Skeletal muscle tissue (tissue), 3 donors: ENCODE measurements at regions not wholly inside any gene's neighbourhood (a gene's known extent, or its start where the extent isn't known, plus 50 kb on each side); places are given as distances from the start of the nearest gene placed in this dataset.

Experiments
- H3K27ac ChIP-seq: one replicate; pipeline ENCODE4 v1.7.0; 2013; ENCODE audit warnings: mild to moderate bottlenecking, low read depth, low read length, inconsistent platforms
- H3K27me3 ChIP-seq, 3 donors: one replicate each; pipeline ENCODE4 v1.7.0; 2013; ENCODE audit warnings: low read length in 3 of 3; ENCODE audit not compliant: control insufficient read depth in 3 of 3, insufficient read depth in 3 of 3
- H3K36me3 ChIP-seq, 3 donors: one replicate each; pipeline ENCODE4 v1.7.0; 2013; ENCODE audit warnings: low read length in 3 of 3; ENCODE audit not compliant: control insufficient read depth in 3 of 3, insufficient read depth in 3 of 3
- H3K4me1 ChIP-seq, 3 donors: one replicate each; pipeline ENCODE4 v1.7.0; 2013; ENCODE audit warnings: low read length in 3 of 3, mild to moderate bottlenecking in 3 of 3; ENCODE audit not compliant: control insufficient read depth in 3 of 3, insufficient read depth in 3 of 3
- H3K4me3 ChIP-seq, 3 donors: one replicate each; pipeline ENCODE4 v1.7.0; 2013; ENCODE audit warnings: low read length in 3 of 3
- H3K9ac ChIP-seq, 3 donors: one replicate each; pipeline ENCODE4 v1.7.0; 2013; ENCODE audit warnings: low read length in 3 of 3, mild to moderate bottlenecking in 3 of 3, moderate library complexity in 2 of 3, low read depth in 1 of 3
- H3K9me3 ChIP-seq, 3 donors: one replicate each; pipeline ENCODE4 v1.7.0; 2013; ENCODE audit warnings: low read length in 3 of 3; ENCODE audit not compliant: control insufficient read depth in 3 of 3
- donor health status: Osteomylitis.

GRCh38 chr12:124517260-124518050, 50.0 kb downstream of the NCOR2 start:
- Histone ChIP-seq H3K9me3 (no peaks in the 10 kb centered on the region), H3K9ac (peak overlapping the region; percentile 82 to 93 (median 92)), H3K27ac (peak overlapping the region; percentile 97), H3K4me1 (peaks cover 73 to 93% (median 91%) of the 10 kb centered on the region in 3 donors), H3K36me3 (peaks cover 0 to 6% (median 0%) of the 10 kb centered on the region in 3 donors), H3K4me3 (peak overlapping the region; percentile 69 to 80 (median 72)), H3K27me3 (no peaks in the 10 kb centered on the region)

DNA sequence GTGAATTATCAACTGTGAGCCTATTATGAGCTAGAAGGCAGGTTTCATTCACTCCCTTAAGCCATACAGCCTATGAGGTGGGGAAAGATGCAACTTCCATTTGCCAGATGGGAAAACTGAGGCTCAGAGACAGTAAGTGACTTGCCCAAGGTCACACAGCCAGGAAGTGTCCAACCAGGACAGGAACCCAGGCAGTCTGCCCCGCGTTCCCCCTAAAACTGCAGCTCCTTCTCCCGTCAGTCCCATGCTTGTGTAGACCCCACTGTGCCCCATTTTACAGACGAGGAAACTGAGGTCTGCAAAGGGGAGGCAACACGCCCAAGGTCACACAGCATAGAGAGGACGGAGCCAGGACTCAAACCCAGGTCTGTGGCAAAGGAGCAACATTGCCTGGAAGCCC, 50.6 kb downstream of the NCOR2 start:
- Histone ChIP-seq H3K27ac (peak overlapping the region; percentile 97), H3K27me3 (no peaks in the 10 kb centered on the region), H3K9ac (peak overlapping the region; percentile 82 to 93 (median 92)), H3K9me3 (no peaks in the 10 kb centered on the region), H3K4me3 (peak overlapping the region; percentile 69 to 80 (median 72)), H3K36me3 (peaks cover 0 to 6% (median 3%) of the 10 kb centered on the region in 3 donors), H3K4me1 (peaks cover 71 to 92% (median 88%) of the 10 kb centered on the region in 3 donors)

DNA sequence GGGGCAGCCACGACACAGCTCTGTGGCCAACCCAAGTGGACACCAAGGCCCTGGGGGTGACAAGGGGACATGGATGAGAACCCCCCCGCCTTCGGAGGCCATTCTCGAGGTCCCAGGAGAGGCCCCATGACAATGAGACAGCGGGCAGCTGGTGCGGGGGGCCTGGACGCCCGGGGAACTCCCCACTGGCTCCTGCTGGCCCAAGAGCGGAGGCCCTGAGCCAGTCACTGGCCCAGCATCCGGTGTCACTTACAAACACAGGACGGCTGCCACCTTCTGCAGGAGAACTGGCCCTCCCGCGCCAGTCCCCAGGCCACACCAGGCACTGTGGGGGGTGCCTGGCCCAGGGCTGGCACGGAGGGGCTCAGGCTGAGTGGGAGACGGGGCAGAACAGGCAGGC, 51.4 kb downstream of the NCOR2 start:
- Histone ChIP-seq H3K9me3 (no peaks in the 10 kb centered on the region), H3K36me3 (peaks cover 0 to 7% (median 3%) of the 10 kb centered on the region in 3 donors), H3K4me3 (peak overlapping the region; percentile 69 to 80 (median 72)), H3K4me1 (peaks cover 70 to 93% (median 86%) of the 10 kb centered on the region in 3 donors), H3K27me3 (no peaks in the 10 kb centered on the region), H3K9ac (peak overlapping the region; percentile 82 to 93 (median 92)), H3K27ac (peak overlapping the region; percentile 97)

- Histone ChIP-seq H3K9me3 (no peaks in the 10 kb centered on the region), H3K9ac (peak overlapping the region in 2 of 3 donors; percentile 82 to 93), H3K36me3 (peaks cover 0 to 8% (median 3%) of the 10 kb centered on the region in 3 donors), H3K4me3 (peak overlapping the region in 2 of 3 donors; percentile 22 to 80), H3K27ac (peak overlapping the region; percentile 97), H3K4me1 (peaks cover 72 to 93% (median 86%) of the 10 kb centered on the region in 3 donors), H3K27me3 (no peaks in the 10 kb centered on the region)
These were observed 52.1 kb downstream of the NCOR2 start for GRCh38 chr12:124514996-124515932.

DNA sequence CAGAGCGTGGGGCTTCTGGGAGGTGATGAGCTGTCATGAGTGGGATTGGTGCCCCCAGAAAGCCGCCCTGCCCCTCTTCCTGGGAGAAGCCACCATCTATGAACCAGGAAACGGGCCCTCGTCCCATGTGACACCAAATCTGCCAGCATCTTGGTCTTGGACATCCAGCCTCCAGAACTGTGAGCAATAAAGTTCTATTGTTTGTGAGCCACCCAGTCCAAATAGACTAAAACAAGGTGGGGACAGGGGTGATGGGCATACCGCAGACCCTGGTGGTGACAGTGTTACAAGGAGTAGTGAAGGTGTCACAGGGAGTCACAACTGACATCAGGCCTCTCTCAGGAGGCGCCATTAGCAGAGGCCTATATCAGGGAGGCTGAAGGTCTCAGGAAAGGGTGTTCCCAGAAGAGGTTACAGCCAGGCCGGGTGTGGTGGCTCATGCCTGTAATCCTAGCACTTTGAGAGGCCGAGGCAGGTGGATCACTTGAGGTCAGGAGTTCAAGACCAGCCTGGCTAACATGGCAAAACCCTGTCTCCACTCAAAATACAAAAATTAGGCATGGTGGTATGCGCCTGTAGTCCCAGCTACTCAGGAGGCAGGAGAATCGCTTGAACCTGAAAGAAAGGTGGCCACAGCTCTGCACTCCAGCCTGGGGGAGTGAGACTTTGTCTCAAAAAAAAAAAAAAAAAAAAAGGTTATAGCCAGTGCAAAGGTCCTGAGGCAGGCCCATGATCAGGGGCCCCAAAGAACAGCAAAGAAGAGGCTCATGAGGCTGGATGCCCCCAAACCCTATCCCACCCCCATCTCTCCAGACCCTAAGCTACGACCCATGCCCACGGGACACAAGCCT, 53.0 kb downstream of the NCOR2 start:
- no peaks in the 10 kb centered on the region for H3K27me3 ChIP-seq
- peaks cover 72 to 93% (median 86%) of the 10 kb centered on the region in 3 donors for H3K4me1 ChIP-seq
- H3K4me3 ChIP-seq = no peak overlapping the region
- H3K9me3 ChIP-seq = no peaks in the 10 kb centered on the region
- H3K27ac ChIP-seq = peak overlapping the region; percentile 8
- H3K36me3 ChIP-seq = peaks cover 0 to 8% (median 3%) of the 10 kb centered on the region in 3 donors
- peak overlapping the region in 1 of 3 donors; percentile 11 for H3K9ac ChIP-seq

- Histone ChIP-seq H3K27me3 (no peaks in the 10 kb centered on the region), H3K4me3 (peak overlapping the region in 1 of 3 donors; percentile 38), H3K4me1 (peaks cover 73 to 94% (median 88%) of the 10 kb centered on the region in 3 donors), H3K9me3 (no peaks in the 10 kb centered on the region), H3K27ac (peak overlapping the region; percentile 68), H3K36me3 (peaks cover 0 to 8% (median 3%) of the 10 kb centered on the region in 3 donors), H3K9ac (peak overlapping the region in 2 of 3 donors; percentile 36 to 57)
These were observed 54.0 kb downstream of the NCOR2 start for GRCh38 chr12:124513297-124513867.

GRCh38 chr12:124512667-124513296, 54.6 kb downstream of the NCOR2 start:
- Histone ChIP-seq H3K4me3 (peak overlapping the region in 1 of 3 donors; percentile 29), H3K4me1 (peaks cover 79 to 96% (median 92%) of the 10 kb centered on the region in 3 donors), H3K9me3 (no peaks in the 10 kb centered on the region), H3K9ac (peak overlapping the region in 2 of 3 donors; percentile 36 to 40), H3K27me3 (no peaks in the 10 kb centered on the region), H3K27ac (peak overlapping the region; percentile 68), H3K36me3 (peaks cover 0 to 8% (median 3%) of the 10 kb centered on the region in 3 donors)

GRCh38 chr12:124511259-124511985, 56.0 kb downstream of the NCOR2 start:
- H3K4me1 ChIP-seq = peaks cover 84 to 96% (median 92%) of the 10 kb centered on the region in 3 donors

More at GRCh38 chr12:124511259-124511985, 56.0 kb downstream of the NCOR2 start:
- H3K9me3 ChIP-seq = no peaks in the 10 kb centered on the region
- peaks cover 0 to 8% (median 3%) of the 10 kb centered on the region in 3 donors for H3K36me3 ChIP-seq
- H3K4me3 ChIP-seq = no peak overlapping the region
- H3K27me3 ChIP-seq = no peaks in the 10 kb centered on the region
- H3K9ac ChIP-seq = peak overlapping the region in 1 of 3 donors; percentile 1
- no peak overlapping the region for H3K27ac ChIP-seq
